IPS-NIHi7 (cell line): ENCODE measurements at regions not wholly inside any gene's neighbourhood (a gene's known extent, or its start where the extent isn't known, plus 50 kb on each side); places are given as distances from the start of the nearest gene placed in this dataset.
"Not testable (repeated sequence)": the region's sequence is repeated elsewhere in the genome, so short reads cannot be mapped to it uniquely, and the experiment has no call there.

Experiments used
- DNase-seq: peaks from one replicate; pipeline ENCODE4 v3.0.0; 2012; ENCODE audit warnings: mixed read lengths; ENCODE audit errors: extremely low spot score

DNA sequence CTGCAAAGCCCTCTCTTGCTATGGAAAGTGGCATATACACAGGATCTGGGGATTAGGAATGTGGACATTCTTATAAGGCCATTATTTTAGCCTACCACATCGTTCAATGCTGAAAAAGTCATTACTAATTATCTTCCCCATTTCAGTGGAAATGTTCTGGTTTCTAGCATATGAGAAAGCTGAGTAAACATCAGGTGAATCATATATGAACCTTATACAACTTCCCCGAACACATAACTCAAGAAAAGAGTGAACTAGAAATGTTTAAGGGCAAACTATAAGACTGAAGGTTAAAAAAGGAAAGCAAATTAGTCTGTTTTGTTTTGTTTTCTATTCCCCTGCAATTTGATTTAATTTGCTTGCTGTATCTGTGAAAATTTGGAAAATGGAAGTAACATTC is 62.5 kb upstream of the SEC22B start:
- not testable (repeated sequence) for DNase-seq

DNA sequence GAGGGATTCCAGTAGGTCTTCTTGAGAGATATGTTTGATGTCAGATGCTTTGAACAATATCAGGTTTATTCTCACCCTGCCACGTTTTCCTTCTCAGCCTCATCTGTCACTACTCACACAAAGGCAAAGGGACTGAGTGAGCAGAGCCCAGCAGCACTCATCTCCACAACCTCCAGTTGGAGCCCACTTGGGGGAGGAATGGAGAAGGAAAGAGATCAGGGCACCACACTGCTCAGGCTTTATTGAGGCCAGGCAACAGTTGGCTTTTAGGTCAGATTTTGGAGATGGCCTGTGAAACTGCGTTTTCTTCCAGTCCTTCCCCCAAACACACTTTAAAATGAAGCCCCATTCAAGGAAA is 57.3 kb upstream of the SEC22B start:
- not testable (repeated sequence) for DNase-seq

DNA sequence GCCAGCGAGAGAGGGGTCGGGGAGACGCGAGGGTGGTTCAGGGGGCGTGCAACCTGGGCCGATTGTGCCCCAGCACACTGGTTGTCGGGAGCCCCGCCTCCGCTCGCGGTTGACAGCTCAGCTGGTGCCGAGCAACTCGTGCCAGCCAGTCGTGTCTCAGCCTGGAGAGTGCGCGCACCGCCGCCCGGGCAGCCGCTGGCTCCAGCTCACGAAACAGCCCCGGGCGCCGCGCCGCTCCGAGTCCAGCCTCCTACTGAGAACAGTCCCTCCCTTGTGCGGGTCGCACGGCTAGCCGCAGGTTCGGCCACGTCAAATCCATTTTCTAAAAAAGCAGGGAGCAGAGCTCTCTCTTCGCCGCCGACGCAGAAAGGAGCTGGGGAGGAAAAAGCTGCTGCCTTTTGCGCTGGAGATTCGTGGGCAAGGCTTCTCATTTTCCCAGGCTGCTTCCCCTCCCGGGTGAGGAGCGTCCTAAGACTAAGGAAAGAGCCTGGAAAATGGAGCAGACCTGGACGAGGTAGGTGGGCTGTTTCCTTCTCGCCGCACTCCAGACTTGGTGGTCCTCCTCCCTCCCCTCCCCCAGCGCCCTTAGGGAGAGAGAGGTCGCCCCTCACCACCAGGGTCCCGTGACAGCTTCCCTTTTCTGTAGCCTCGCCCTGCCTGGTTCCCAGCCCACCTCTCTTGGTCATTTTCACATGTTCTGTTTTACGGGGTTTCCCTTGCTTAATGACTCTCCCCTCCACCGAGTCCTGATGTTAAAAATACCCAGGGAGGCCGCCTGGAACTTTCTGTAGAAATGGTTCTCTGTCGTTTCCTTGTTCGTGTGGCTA is 56.7 kb upstream of the SEC22B start:
- DNase-seq: not testable (repeated sequence)

DNA sequence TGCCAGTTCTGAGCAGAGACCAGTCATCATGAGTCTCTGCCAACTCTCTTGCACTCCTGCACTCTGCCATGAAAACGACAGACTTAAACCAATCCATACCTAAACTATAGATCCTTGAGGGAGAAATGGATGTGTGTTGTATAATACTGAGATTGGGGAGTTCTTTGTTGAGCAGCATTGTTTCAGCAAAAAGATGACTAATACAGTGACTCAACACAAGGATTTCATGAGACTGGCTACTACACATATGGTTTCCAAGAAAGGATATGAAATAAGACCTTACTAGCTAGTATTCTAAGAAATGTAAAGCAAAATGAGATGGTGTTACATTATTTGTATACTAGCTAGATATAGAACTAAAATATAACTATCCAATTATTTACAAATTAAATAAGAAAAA is 53.5 kb upstream of the SEC22B start:
- not testable (repeated sequence) for DNase-seq
